ENCODE measurements at regions not wholly inside any gene's neighbourhood (a gene's known extent, or its start where the extent isn't known, plus 50 kb on each side); places are given as distances from the start of the nearest gene placed in this dataset.

GRCh38 chr17:36778448-36778847 is 158.8 kb upstream of the LHX1 start:
- H3K27me3 ChIP-seq (ENCODE audit: insufficient read depth, low read length), result peaks cover 8% of the 10 kb centered on the region
- H3K9me3 ChIP-seq (ENCODE audit: low read depth, low read length), result no peaks in the 10 kb centered on the region
- no peaks in the 10 kb centered on the region for H3K36me3 ChIP-seq (ENCODE audit: insufficient read depth, low read length)
- H3K79me2 ChIP-seq (ENCODE audit: insufficient read depth, low read length), result no peaks in the 10 kb centered on the region
- no peak overlapping the region for H3K27ac ChIP-seq (ENCODE audit: low read depth, low read length)
- TF ChIP-seq CTCF (IDR thresholded peaks at IDR 0.05; ENCODE audit: extremely low read depth, low read depth, low read length), result no peak
- no peak overlapping the region for H2AFZ ChIP-seq (ENCODE audit: low read length)
- H3K4me2 ChIP-seq (ENCODE audit: insufficient read depth, low read length), result no peak overlapping the region
- H3K4me1 ChIP-seq (ENCODE audit: insufficient read depth, low read length), result no peaks in the 10 kb centered on the region
- no peak overlapping the region for H3K4me3 ChIP-seq (ENCODE audit: insufficient read depth, low read length)
- no peak for DNase-seq (ENCODE audit: insufficient read length, low spot score, missing footprints)
- H4K20me1 ChIP-seq (ENCODE audit: insufficient read depth, low read length), result no peaks in the 10 kb centered on the region

GRCh38 chr17:36779550-36779949 is 157.7 kb upstream of the LHX1 start:
- Histone ChIP-seq H3K79me2 (ENCODE audit: insufficient read depth, low read length) (no peaks in the 10 kb centered on the region), H3K4me2 (ENCODE audit: insufficient read depth, low read length) (no peak overlapping the region), H3K27ac (ENCODE audit: low read depth, low read length) (no peak overlapping the region), H3K9me3 (ENCODE audit: low read depth, low read length) (no peaks in the 10 kb centered on the region), H3K36me3 (ENCODE audit: insufficient read depth, low read length) (no peaks in the 10 kb centered on the region), H3K4me1 (ENCODE audit: insufficient read depth, low read length) (no peaks in the 10 kb centered on the region), H3K27me3 (ENCODE audit: insufficient read depth, low read length) (no peaks in the 10 kb centered on the region), H2AFZ (ENCODE audit: low read length) (no peak overlapping the region), H4K20me1 (ENCODE audit: insufficient read depth, low read length) (no peaks in the 10 kb centered on the region), H3K4me3 (ENCODE audit: insufficient read depth, low read length) (no peak overlapping the region)
- no peak for DNase-seq (ENCODE audit: insufficient read length, low spot score, missing footprints)
- no peak for TF ChIP-seq CTCF (IDR thresholded peaks at IDR 0.05; ENCODE audit: extremely low read depth, low read depth, low read length)

- Histone ChIP-seq H3K4me1 (ENCODE audit: insufficient read depth, low read length) (no peaks in the 10 kb centered on the region), H3K4me2 (ENCODE audit: insufficient read depth, low read length) (no peak overlapping the region)
- DNase-seq (ENCODE audit: insufficient read length, low spot score, missing footprints), result no peak
These were observed 152.6 kb upstream of the LHX1 start for GRCh38 chr17:36784633-36785032.

GRCh38 chr17:36786867-36787266 is 150.4 kb upstream of the LHX1 start:
- no peak for TF ChIP-seq CTCF (IDR thresholded peaks at IDR 0.05; ENCODE audit: extremely low read depth, low read depth, low read length)
- H3K4me1 ChIP-seq (ENCODE audit: insufficient read depth, low read length), result no peaks in the 10 kb centered on the region
- H3K27ac ChIP-seq (ENCODE audit: low read depth, low read length), result no peak overlapping the region
- H4K20me1 ChIP-seq (ENCODE audit: insufficient read depth, low read length), result no peaks in the 10 kb centered on the region
- no peak overlapping the region for H3K4me2 ChIP-seq (ENCODE audit: insufficient read depth, low read length)
- DNase-seq (ENCODE audit: insufficient read length, low spot score, missing footprints), result no peak
- H3K36me3 ChIP-seq (ENCODE audit: insufficient read depth, low read length), result no peaks in the 10 kb centered on the region
- no peak overlapping the region for H2AFZ ChIP-seq (ENCODE audit: low read length)
- H3K4me3 ChIP-seq (ENCODE audit: insufficient read depth, low read length), result no peak overlapping the region
- H3K9me3 ChIP-seq (ENCODE audit: low read depth, low read length), result no peaks in the 10 kb centered on the region
- H3K27me3 ChIP-seq (ENCODE audit: insufficient read depth, low read length), result peaks cover 13% of the 10 kb centered on the region
- H3K79me2 ChIP-seq (ENCODE audit: insufficient read depth, low read length), result no peaks in the 10 kb centered on the region

More at GRCh38 chr17:36784633-36785032, 152.6 kb upstream of the LHX1 start:
- TF ChIP-seq CTCF (IDR thresholded peaks at IDR 0.05; ENCODE audit: extremely low read depth, low read depth, low read length), result no peak
- H3K27ac ChIP-seq (ENCODE audit: low read depth, low read length), result no peak overlapping the region
- H3K36me3 ChIP-seq (ENCODE audit: insufficient read depth, low read length), result no peaks in the 10 kb centered on the region
- H3K4me3 ChIP-seq (ENCODE audit: insufficient read depth, low read length), result no peak overlapping the region
- no peaks in the 10 kb centered on the region for H3K79me2 ChIP-seq (ENCODE audit: insufficient read depth, low read length)
- H2AFZ ChIP-seq (ENCODE audit: low read length), result no peak overlapping the region
- no peaks in the 10 kb centered on the region for H3K27me3 ChIP-seq (ENCODE audit: insufficient read depth, low read length)
- H4K20me1 ChIP-seq (ENCODE audit: insufficient read depth, low read length), result no peaks in the 10 kb centered on the region
- H3K9me3 ChIP-seq (ENCODE audit: low read depth, low read length), result no peaks in the 10 kb centered on the region
